SH-SY5Y (cell line): ENCODE measurements at regions not wholly inside any gene's neighbourhood (a gene's known extent, or its start where the extent isn't known, plus 50 kb on each side); places are given as distances from the start of the nearest gene placed in this dataset.

Experiments
- GATA2 ChIP-seq: IDR thresholded peaks from 2 replicates; pipeline ENCODE4 v1.6.1; 2011; ENCODE audit warnings: mild to moderate bottlenecking, low read depth, low read length
- GATA3 ChIP-seq: IDR thresholded peaks from 2 replicates; pipeline ENCODE4 v1.6.1; 2011; ENCODE audit warnings: low read depth, mild to moderate bottlenecking, low read length, moderate library complexity

GRCh38 chr11:128130052-128130451 is 457.3 kb downstream of the ETS1 start:
- TF ChIP-seq GATA3 (no peak), GATA2 (no peak)
